ENCODE measurements at regions not wholly inside any gene's neighbourhood (a gene's known extent, or its start where the extent isn't known, plus 50 kb on each side); places are given as distances from the start of the nearest gene placed in this dataset.
"Not testable (repeated sequence)": the region's sequence is repeated elsewhere in the genome, so short reads cannot be mapped to it uniquely, and the experiment has no call there.

DNA sequence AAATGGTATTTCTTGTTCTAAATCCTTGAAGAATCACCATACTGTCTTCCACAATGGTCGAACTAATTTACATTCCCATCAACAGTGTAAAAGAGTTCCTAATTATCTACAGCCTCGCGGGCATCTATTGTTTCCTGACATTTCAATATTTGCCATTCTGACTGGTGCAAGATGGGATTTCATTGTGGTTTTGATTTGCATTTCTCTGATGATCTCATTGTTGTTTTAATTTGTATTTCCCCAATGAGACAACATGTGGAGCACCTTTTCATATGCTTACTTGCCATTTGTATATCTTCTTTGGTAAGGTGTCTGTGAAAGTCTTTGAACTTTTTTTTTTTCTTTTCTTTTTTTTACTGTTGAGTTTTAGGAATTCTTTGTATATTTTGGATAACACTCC lies 473.6 kb downstream of the KCTD16 start:
- DNase-seq (ENCODE audit: low spot score) = no peak

DNA sequence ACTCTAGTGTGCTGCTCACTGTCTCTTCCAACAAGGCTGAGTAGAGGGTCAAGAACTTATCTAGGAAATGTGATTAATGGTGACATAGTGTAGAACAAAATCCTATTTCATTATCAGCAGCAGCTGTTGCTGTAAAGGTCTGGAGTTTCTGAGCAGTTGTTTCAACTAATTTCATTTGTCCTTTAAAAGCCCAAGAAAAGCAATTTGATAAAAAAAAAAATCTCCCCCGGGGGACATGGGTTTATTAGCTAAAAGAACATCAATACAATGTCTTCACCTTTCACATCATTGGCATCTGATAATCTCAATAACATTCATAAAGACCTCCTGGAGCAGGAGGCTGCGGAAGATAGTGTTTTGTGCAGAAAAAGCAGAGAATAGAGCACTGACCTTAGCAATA lies 468.1 kb downstream of the KCTD16 start:
- no peak for DNase-seq (ENCODE audit: low spot score)

GRCh38 chr5:144634138-144634537 lies 463.5 kb downstream of the KCTD16 start:
- no peak for DNase-seq (ENCODE audit: low spot score)

- DNase-seq (ENCODE audit: low spot score) = no peak
These were observed 427.9 kb downstream of the KCTD16 start for GRCh38 chr5:144598451-144599068.

GRCh38 chr5:144596517-144596916 lies 425.8 kb downstream of the KCTD16 start:
- DNase-seq (ENCODE audit: low spot score) = no peak

DNA sequence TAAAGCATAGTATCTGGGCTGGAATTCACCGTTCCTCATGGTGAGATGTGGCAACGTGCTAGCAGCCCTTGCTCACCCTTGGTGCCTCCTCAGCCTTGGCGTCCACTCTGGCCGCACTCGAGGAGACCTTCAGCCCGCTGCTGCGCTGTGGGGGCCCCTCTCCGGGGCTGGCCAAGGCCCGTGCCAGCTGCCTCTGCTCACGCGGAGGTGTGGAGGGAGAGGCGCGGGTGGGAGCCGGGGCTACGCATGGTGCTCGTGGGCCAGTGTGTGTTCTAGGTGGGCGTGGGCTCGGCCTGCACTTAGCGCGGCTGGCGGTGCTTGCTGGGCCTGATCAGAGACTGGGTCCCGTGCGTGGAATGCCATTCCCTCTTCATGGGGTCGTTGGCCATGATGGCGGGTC lies 424.2 kb downstream of the KCTD16 start:
- no peak for DNase-seq (ENCODE audit: low spot score)

- DNase-seq (ENCODE audit: low spot score) = not testable (repeated sequence)
These were observed 423.6 kb downstream of the KCTD16 start for GRCh38 chr5:144594234-144594633.

GRCh38 chr5:144585681-144586080 lies 415.0 kb downstream of the KCTD16 start:
- DNase-seq (ENCODE audit: low spot score) = no peak

GRCh38 chr5:144583541-144584449 lies 413.1 kb downstream of the KCTD16 start:
- DNase-seq (ENCODE audit: low spot score) = no peak

DNA sequence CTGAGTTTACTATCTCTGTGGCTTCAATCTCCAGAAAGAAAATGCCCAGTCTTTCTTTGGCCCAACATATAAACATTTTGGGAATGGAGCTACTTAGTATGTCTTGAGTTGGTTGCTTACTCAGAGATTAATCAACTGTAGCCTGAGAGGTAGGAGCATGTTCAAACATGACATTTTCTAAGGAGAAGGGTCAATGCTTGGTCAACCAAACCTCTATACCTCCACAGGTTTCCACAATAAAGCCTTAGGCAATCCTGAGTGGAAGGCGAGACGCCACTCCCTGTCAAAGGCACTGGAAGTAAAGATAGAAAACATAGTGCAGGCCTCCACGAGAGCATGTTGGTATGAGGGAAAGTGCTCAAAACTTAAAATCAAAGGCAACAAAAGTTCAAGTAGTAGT lies 411.4 kb downstream of the KCTD16 start:
- DNase-seq (ENCODE audit: low spot score) = no peak

GRCh38 chr5:144581044-144581443 lies 410.4 kb downstream of the KCTD16 start:
- no peak for DNase-seq (ENCODE audit: low spot score)

DNA sequence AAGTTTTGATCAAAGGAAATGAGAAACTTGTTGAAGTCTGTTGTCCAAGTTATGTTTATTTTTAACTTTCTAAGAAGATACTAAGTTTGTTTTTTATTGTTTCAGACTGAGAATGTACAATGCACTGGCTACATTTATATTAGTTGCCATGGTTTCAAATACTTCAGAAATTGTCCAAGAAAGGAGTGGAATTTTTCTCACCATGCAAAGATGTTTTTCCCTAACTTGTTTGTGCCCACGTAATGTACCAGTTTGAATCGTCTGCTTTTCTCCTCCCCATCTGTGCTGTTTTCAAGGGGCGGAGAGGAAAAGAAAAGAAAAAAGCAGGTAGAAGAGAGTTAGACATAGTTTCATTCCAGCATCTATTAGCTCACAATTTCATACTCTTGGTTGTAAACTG lies 407.0 kb downstream of the KCTD16 start:
- no peak for DNase-seq (ENCODE audit: low spot score)

- no peak for DNase-seq (ENCODE audit: low spot score)
These were observed 405.1 kb downstream of the KCTD16 start for GRCh38 chr5:144575736-144576135.

DNA sequence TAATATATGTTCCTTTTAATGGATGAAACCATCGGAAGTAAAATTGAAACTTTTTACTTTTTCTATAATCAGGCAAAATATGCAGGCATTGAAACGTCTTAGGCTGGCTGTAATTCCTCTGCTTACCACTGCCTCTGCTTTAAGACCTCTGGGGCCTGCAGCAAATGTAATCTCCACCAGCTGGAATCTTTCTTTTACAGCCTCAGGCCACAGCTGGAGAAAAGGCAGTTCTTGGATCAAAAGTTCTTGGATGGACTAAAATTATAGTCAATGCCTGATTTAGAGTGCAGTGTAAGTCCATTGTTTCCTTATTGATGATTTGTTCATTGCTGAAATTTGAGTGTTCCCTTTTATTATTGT lies 396.7 kb downstream of the KCTD16 start:
- DNase-seq (ENCODE audit: low spot score) = no peak

- DNase-seq (ENCODE audit: low spot score) = no peak
These were observed 396.2 kb downstream of the KCTD16 start for GRCh38 chr5:144566747-144567420.

DNA sequence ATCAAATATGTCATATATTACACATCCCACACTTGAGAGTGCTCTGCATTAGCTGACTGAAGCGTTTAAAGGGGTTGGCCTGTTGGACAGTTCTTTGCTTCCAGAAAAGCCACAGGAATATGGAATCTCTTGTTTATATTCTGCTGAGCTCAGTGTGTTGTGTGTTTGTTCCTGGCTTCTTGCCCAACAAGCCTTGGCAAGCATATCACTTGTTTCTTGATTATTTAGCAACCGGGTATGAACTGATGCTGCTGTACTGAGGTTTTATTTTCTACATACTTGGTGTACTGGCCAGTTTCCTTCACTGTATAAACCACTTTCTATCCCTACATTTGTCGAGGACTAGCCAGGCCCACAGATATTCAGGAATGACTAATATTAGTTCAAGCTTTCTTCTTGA lies 378.9 kb downstream of the KCTD16 start:
- DNase-seq (ENCODE audit: low spot score) = no peak

DNA sequence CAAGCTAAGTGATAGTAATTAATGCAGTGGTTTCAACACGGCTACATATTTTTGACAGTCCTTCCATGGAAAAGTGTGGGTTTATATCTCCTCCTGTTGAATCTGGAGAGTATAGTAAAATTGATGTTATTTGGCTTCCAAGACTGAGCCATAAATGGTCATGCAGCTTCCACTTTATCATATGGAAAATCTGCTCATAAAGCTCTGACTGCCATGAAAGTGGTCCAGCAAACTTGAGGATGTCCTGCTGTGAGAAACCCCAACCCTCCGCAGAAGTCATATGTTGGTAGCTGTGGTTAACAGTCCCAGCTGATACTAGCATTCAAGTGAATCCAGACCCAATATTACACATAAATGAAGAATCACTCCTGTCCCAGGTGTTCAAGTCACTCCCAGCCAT lies 378.3 kb downstream of the KCTD16 start:
- no peak for DNase-seq (ENCODE audit: low spot score)

GRCh38 chr5:144547098-144547499 lies 376.4 kb downstream of the KCTD16 start:
- no peak for DNase-seq (ENCODE audit: low spot score)

DNA sequence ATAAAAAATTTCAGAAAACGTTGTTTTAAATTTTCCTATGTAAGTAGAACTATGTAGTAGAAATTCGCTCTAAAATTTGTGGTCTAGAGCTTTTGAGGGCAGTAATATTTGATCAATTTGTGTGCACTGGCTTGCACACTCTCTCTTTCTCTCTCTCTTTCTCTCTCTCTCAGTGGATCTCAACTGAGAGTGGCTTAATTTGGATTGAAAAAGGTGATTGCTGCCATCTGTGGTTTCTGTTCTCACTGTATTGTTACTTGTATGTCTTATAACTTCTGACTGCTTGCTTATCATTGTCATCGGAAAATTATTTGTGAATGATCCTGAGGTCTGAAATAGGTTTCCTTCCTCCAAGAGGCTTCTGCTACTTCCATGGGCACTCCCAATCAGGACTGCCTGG lies 368.2 kb downstream of the KCTD16 start:
- no peak for DNase-seq (ENCODE audit: low spot score)
